GM12872 (cell line): ENCODE measurements at regions not wholly inside any gene's neighbourhood (a gene's known extent, or its start where the extent isn't known, plus 50 kb on each side); places are given as distances from the start of the nearest gene placed in this dataset.

Source experiments
- CTCF ChIP-seq: IDR thresholded peaks from 3 replicates; pipeline ENCODE4 v1.5.1; 2011; ENCODE audit warnings: low read depth, mild to moderate bottlenecking, low read length, moderate library complexity; ENCODE audit not compliant: insufficient read depth

DNA sequence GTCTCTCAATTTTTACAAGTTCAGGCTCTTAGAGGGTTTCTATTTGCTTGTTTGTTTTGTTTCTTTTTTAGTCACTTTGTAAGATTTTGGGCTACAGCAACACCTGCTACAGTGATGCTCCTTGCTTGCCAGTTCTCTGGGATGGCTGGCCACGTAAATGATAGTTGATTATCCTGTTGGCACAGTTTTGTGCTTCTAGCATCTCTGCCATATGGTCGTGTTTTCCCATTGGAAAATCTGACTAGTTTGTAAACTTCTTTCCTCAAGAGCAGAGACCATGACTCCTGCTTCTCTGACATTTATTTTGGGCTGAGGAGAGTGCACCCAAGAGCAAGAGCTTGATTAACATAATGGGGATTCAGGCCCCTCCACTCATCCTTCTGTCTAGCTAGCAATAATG lies 1621.6 kb upstream of the RAG2 start:
- TF ChIP-seq CTCF, result no peak

GRCh38 chr11:38208951-38209350 lies 1610.9 kb upstream of the RAG2 start:
- TF ChIP-seq CTCF, result no peak

DNA sequence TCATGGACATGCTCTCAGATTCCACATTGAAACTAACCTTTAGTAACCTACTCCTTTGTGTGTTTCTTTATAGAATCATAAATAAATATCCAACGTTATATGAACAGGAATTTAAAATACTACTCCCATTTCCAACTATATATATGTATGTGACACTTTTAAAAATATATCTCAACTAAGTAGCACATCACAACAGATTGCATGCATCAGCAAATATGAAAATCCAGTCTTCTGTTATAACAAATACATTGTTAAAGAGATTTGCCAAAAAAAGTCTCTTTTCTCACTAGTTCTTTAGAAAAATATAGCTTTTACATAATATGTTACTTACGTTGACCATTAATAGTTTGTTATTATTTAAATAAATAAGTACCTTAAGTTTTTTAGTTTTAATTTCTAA lies 1608.6 kb upstream of the RAG2 start:
- no peak for TF ChIP-seq CTCF

DNA sequence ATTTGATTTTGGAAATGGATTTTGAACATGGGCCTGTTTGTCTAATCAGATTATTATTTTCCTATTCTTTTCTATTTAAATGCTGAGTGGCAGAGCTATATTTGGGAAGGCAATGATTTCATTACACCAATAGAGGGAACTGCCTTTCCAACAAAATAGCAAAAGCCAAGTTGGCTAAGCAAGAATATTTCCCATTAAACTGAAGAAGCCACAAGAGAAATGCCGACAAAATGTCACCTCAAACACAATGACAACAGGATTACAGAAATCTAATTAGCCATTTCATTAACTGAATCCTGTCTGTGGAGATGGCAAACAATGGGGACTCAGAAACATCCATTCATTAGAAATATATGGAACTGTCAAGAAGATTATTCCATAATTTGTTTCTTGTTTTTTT lies 1593.1 kb upstream of the RAG2 start:
- TF ChIP-seq CTCF, result no peak

- TF ChIP-seq CTCF, result no peak
Observed at GRCh38 chr11:38182126-38182866, 1584.3 kb upstream of the RAG2 start.

DNA sequence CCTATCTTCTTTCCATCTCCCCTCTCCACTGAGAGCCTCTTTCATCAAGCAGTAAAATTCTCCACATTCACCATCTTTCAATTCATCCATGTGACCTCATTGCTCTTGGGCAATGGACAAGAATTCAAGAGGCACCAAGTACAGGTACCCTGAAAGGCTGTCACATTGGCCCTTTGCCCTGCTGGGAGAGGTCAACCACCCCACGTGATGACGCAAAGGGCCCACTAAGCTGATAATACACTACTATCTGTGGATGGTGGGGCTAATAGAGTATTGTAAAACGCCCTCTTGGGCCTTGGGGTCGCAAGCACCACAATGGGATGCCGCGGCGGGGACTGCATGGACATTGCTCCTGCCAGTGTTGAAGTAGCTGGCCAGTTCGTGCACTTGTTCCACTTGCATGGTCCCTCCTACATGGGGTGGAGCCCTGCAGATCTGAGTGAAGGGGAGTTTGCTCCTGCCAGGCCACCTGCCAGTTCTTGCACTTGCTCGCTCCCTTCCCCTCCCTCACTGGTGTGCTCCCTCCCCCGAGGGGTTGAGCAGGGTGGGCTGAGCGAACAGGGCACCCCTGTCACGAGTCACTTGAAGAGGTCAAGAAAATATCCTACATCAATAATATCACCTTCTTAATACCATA lies 1578.8 kb upstream of the RAG2 start:
- TF ChIP-seq CTCF, result no peak

- no peak for TF ChIP-seq CTCF
Observed at GRCh38 chr11:38173676-38174075, 1575.6 kb upstream of the RAG2 start.
